GM18511 (cell line): ENCODE measurements at regions not wholly inside any gene's neighbourhood (a gene's known extent, or its start where the extent isn't known, plus 50 kb on each side); places are given as distances from the start of the nearest gene placed in this dataset.
A peak's percentile ranks its signal among the peaks of the same experiment; 100 is the strongest.
"Not testable (repeated sequence)": the region's sequence is repeated elsewhere in the genome, so short reads cannot be mapped to it uniquely, and the experiment has no call there.

Source experiments
- ATAC-seq: cut with Tn5 transposase; IDR thresholded peaks from one replicate; pipeline ENCODE4 v1.9.1; 2021; ENCODE audit warnings: mild to moderate bottlenecking, moderate library complexity; ENCODE audit not compliant: unreplicated experiment

GRCh38 chr2:87452193-87452592 lies 295.7 kb upstream of the PLGLB2 start:
- ATAC-seq, result not testable (repeated sequence)

- ATAC-seq, result not testable (repeated sequence)
Observed at GRCh38 chr2:87452861-87453260, 295.0 kb upstream of the PLGLB2 start.

GRCh38 chr2:87453965-87454364 lies 293.9 kb upstream of the PLGLB2 start:
- ATAC-seq, result not testable (repeated sequence)

- ATAC-seq, result not testable (repeated sequence)
Observed at GRCh38 chr2:87454421-87454820, 293.5 kb upstream of the PLGLB2 start.

- peak; percentile 60 for ATAC-seq
Observed at GRCh38 chr2:87455209-87455853, 292.6 kb upstream of the PLGLB2 start.

GRCh38 chr2:87455854-87456249 lies 292.0 kb upstream of the PLGLB2 start:
- peak; percentile 50 for ATAC-seq

GRCh38 chr2:87456477-87457128 lies 291.3 kb upstream of the PLGLB2 start:
- ATAC-seq, result peak; percentile 83

GRCh38 chr2:87457129-87457499 lies 290.8 kb upstream of the PLGLB2 start:
- not testable (repeated sequence) for ATAC-seq

GRCh38 chr2:87458938-87459337 lies 288.9 kb upstream of the PLGLB2 start:
- ATAC-seq, result peak; percentile 27

GRCh38 chr2:87460104-87460503 lies 287.8 kb upstream of the PLGLB2 start:
- ATAC-seq, result not testable (repeated sequence)

GRCh38 chr2:87460662-87461061 lies 287.2 kb upstream of the PLGLB2 start:
- not testable (repeated sequence) for ATAC-seq

- ATAC-seq, result not testable (repeated sequence)
Observed at GRCh38 chr2:87461671-87462070, 286.2 kb upstream of the PLGLB2 start.

- not testable (repeated sequence) for ATAC-seq
Observed at GRCh38 chr2:87464219-87464618, 283.7 kb upstream of the PLGLB2 start.

GRCh38 chr2:87465730-87466129 lies 282.2 kb upstream of the PLGLB2 start:
- ATAC-seq, result not testable (repeated sequence)

- ATAC-seq, result peak; percentile 53
Observed at GRCh38 chr2:87466591-87467120, 281.2 kb upstream of the PLGLB2 start.

GRCh38 chr2:87468429-87468981 lies 279.4 kb upstream of the PLGLB2 start:
- ATAC-seq, result not testable (repeated sequence)

- ATAC-seq, result peak; percentile 43
Observed at GRCh38 chr2:87469180-87470151, 278.4 kb upstream of the PLGLB2 start.

- peak; percentile 47 for ATAC-seq
Observed at GRCh38 chr2:87470381-87471380, 277.2 kb upstream of the PLGLB2 start.

GRCh38 chr2:87471478-87471877 lies 276.4 kb upstream of the PLGLB2 start:
- not testable (repeated sequence) for ATAC-seq
